ENCODE measurements at regions not wholly inside any gene's neighbourhood (a gene's known extent, or its start where the extent isn't known, plus 50 kb on each side); places are given as distances from the start of the nearest gene placed in this dataset.

DNA sequence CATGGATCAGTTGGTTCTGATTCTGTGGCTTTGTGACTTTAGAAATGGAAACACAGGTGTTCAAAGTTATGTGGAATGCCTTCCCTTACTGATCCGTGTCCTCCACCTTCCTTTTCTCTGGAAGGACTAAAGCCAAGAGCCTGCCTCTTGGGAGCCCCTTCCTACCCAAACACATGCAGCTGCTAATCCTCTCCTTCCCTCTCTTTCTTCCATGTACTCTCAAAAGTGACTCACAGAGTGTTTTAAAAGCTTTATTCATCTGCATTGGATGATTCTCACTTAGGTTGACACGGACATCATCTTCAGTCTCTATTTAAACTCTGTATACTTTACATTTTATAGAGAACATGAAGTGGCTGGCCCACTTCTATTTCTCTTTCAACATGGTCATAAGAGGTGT lies 856.5 kb upstream of the ARPP21 start:
- no peaks in the 10 kb centered on the region for H3K36me3 ChIP-seq (ENCODE audit: control insufficient read depth, insufficient read depth, low read length)
- DNase-seq (ENCODE audit: extremely low read depth, insufficient read length), result no peak
- TF ChIP-seq, protein P1, sequence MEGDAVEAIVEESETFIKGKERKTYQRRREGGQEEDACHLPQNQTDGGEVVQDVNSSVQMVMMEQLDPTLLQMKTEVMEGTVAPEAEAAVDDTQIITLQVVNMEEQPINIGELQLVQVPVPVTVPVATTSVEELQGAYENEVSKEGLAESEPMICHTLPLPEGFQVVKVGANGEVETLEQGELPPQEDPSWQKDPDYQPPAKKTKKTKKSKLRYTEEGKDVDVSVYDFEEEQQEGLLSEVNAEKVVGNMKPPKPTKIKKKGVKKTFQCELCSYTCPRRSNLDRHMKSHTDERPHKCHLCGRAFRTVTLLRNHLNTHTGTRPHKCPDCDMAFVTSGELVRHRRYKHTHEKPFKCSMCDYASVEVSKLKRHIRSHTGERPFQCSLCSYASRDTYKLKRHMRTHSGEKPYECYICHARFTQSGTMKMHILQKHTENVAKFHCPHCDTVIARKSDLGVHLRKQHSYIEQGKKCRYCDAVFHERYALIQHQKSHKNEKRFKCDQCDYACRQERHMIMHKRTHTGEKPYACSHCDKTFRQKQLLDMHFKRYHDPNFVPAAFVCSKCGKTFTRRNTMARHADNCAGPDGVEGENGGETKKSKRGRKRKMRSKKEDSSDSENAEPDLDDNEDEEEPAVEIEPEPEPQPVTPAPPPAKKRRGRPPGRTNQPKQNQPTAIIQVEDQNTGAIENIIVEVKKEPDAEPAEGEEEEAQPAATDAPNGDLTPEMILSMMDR (IDR thresholded peaks at IDR 0.05; ENCODE audit: insufficient read depth, low read length, poor library complexity, severe bottlenecking), result no peak

DNA sequence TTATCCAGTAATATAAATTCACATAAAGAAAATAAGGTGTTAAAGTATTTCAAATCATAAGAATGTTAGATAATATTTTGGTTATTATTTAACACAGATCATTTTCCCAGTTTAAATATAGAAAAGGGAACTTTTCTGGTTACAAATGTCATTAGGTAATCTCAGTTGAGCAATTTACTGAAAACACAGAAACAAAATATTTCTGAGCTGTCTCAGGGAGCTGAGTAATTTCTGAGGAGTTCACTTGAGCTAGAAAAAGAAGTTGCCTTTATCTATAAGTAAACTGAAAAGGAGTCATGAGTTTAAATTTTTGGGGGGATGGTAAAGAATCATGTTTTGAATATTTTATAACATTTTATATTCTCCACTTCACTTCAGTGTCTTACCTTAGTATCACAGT lies 855.4 kb upstream of the ARPP21 start:
- Histone ChIP-seq H3K4me3 (replicated peaks; ENCODE audit: low read depth, low read length) (no peak overlapping the region), H3K36me3 (ENCODE audit: control insufficient read depth, insufficient read depth, low read length) (no peaks in the 10 kb centered on the region)
- DNase-seq (ENCODE audit: extremely low read depth, insufficient read length), result no peak

More for the DNA sequence above, 856.5 kb upstream of the ARPP21 start:
- H3K4me3 ChIP-seq (replicated peaks; ENCODE audit: low read depth, low read length), result no peak overlapping the region
- H3K27me3 ChIP-seq (replicated peaks; ENCODE audit: control insufficient read depth, insufficient read depth, low read length), result no peaks in the 10 kb centered on the region

DNA sequence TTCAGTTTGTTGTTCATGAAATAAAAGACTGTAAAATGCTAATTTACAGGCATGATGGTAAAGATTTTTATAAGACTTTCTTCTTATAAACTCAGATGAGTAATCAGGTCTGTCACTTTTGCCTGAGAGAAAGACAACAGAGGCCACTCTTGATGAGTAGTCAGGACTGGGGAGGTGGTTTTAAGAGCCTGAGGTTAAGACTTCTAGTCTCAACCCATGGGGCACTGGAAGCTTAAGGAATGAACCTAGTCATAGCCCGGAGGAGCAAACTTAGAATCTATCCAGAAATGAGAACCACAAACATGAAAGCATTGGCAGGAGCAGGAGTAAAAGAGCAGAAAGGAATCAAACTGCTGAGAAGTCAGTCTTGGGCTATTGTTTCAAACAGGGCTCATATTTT lies 846.3 kb upstream of the ARPP21 start:
- DNase-seq (ENCODE audit: extremely low read depth, insufficient read length), result no peak
- no peaks in the 10 kb centered on the region for H3K36me3 ChIP-seq (ENCODE audit: control insufficient read depth, insufficient read depth, low read length)
- H3K4me3 ChIP-seq (replicated peaks; ENCODE audit: low read depth, low read length), result no peak overlapping the region
- no peaks in the 10 kb centered on the region for H3K27me3 ChIP-seq (replicated peaks; ENCODE audit: control insufficient read depth, insufficient read depth, low read length)
- TF ChIP-seq, protein P1 (IDR thresholded peaks at IDR 0.05; ENCODE audit: insufficient read depth, low read length, poor library complexity, severe bottlenecking), result no peak

More for the DNA sequence above, 855.4 kb upstream of the ARPP21 start:
- H3K27me3 ChIP-seq (replicated peaks; ENCODE audit: control insufficient read depth, insufficient read depth, low read length), result no peaks in the 10 kb centered on the region
- TF ChIP-seq, protein P1 (IDR thresholded peaks at IDR 0.05; ENCODE audit: insufficient read depth, low read length, poor library complexity, severe bottlenecking), result no peak

DNA sequence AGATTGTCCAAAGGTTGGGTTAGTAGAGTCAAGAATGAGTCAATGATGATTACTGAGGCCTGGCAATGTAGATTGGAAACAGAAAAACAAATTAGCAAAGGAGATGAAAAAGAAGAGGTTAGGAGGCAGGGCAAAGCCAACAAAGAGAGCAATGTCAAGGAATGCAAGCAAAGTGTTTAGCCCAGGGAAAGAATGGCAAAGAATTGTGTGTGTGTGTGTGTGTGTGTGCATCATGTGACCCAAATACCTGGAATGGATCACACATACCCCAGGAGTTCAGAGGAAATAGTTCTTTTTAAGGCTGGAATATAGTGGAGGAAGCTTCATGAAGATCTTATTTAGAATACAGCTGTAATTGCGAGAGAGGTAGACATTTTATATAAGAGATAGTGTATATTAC lies 831.7 kb upstream of the ARPP21 start:
- TF ChIP-seq, protein P1 (IDR thresholded peaks at IDR 0.05; ENCODE audit: insufficient read depth, low read length, poor library complexity, severe bottlenecking), result no peak
- H3K27me3 ChIP-seq (replicated peaks; ENCODE audit: control insufficient read depth, insufficient read depth, low read length), result no peaks in the 10 kb centered on the region
- no peak for DNase-seq (ENCODE audit: extremely low read depth, insufficient read length)
- no peak overlapping the region for H3K4me3 ChIP-seq (replicated peaks; ENCODE audit: low read depth, low read length)
- H3K36me3 ChIP-seq (ENCODE audit: control insufficient read depth, insufficient read depth, low read length), result no peaks in the 10 kb centered on the region

DNA sequence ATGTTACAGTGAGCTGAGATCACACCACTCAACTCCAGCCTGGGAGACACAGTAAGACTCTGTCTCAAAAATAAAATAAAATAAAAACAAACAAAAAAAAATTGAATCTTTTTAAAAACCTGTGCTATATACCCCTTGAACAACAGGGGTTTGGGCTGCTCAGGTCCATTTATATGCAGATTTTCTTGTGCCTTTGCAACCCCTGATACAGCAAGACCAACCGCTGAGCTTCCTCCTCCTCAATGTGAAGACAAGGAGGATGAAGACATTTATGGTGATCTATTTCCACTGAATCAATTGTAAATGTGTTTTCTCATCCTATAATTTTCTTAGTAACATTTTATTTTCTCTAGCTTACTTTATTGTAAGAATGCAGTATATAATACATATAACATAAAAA lies 831.0 kb upstream of the ARPP21 start:
- TF ChIP-seq, protein P1 (IDR thresholded peaks at IDR 0.05; ENCODE audit: insufficient read depth, low read length, poor library complexity, severe bottlenecking), result no peak
- Histone ChIP-seq H3K4me3 (replicated peaks; ENCODE audit: low read depth, low read length) (no peak overlapping the region), H3K27me3 (replicated peaks; ENCODE audit: control insufficient read depth, insufficient read depth, low read length) (no peaks in the 10 kb centered on the region), H3K36me3 (ENCODE audit: control insufficient read depth, insufficient read depth, low read length) (no peaks in the 10 kb centered on the region)
- no peak for DNase-seq (ENCODE audit: extremely low read depth, insufficient read length)

DNA sequence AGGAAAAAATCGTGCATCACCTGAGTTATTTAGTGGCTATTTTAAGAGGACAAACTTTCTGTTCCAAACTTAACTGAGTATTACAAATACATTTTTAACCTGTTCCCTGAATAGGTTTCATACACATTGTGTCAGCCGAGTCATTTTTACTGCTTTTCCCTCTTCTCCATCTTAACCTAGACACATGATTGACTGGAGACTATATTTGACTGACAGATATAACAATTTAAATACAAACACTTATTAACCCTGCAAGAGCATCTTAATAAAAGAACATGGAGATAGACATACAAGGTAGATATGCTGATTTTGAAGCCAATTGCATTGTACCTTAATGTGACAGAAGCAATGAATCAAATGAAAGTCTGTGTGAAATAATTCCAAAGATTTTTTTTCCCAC lies 810.5 kb upstream of the ARPP21 start:
- TF ChIP-seq, protein P1 (IDR thresholded peaks at IDR 0.05; ENCODE audit: insufficient read depth, low read length, poor library complexity, severe bottlenecking), result no peak
- DNase-seq (ENCODE audit: extremely low read depth, insufficient read length), result no peak
- H3K27me3 ChIP-seq (replicated peaks; ENCODE audit: control insufficient read depth, insufficient read depth, low read length), result no peaks in the 10 kb centered on the region
- H3K4me3 ChIP-seq (replicated peaks; ENCODE audit: low read depth, low read length), result no peak overlapping the region
- H3K36me3 ChIP-seq (ENCODE audit: control insufficient read depth, insufficient read depth, low read length), result no peaks in the 10 kb centered on the region

Data from GM06990 (cell line).